Mesothelial cell of epicardium (in vitro differentiated cells): ENCODE measurements at regions not wholly inside any gene's neighbourhood (a gene's known extent, or its start where the extent isn't known, plus 50 kb on each side); places are given as distances from the start of the nearest gene placed in this dataset.

ENCODE experiments used
- DNase-seq, 2 experiments: peaks; one replicate each; pipeline ENCODE4 v3.0.0; 2021; ENCODE audit warnings: low spot score in 2 of 2; ENCODE audit not compliant: unreplicated experiment in 2 of 2
- H3K27ac Mint-ChIP-seq: 2 replicates; pipeline ENCODE4 v1.8.0; 2021; ENCODE audit warnings: mixed read lengths
- H3K27me3 Mint-ChIP-seq: 2 replicates; pipeline ENCODE4 v1.8.0; 2021; ENCODE audit warnings: low read depth, mixed read lengths
- H3K36me3 Mint-ChIP-seq: 2 replicates; pipeline ENCODE4 v1.8.0; 2021; ENCODE audit warnings: mixed read lengths
- H3K4me1 Mint-ChIP-seq: 2 replicates; pipeline ENCODE4 v1.8.0; 2021; ENCODE audit warnings: mixed read lengths
- H3K4me3 Mint-ChIP-seq: 2 replicates; pipeline ENCODE4 v1.8.0; 2021; ENCODE audit warnings: mild to moderate bottlenecking, moderate library complexity, mixed read lengths
- H3K9me3 Mint-ChIP-seq: 2 replicates; pipeline ENCODE4 v1.8.0; 2021; ENCODE audit warnings: mixed read lengths
- CTCF ChIP-seq: fragments of 200-600 bp; sonication (generic); IDR thresholded peaks from one replicate; pipeline ENCODE4 v1.5.0; 2021; ENCODE audit warnings: antibody characterized with exemption; ENCODE audit not compliant: unreplicated experiment

- no peaks in the 10 kb centered on the region for H3K27me3 Mint-ChIP-seq
- H3K9me3 Mint-ChIP-seq = peaks cover 3% of the 10 kb centered on the region
- H3K4me3 Mint-ChIP-seq = no peak overlapping the region
- H3K36me3 Mint-ChIP-seq = no peaks in the 10 kb centered on the region
- DNase-seq = no peak
- no peak overlapping the region for H3K27ac Mint-ChIP-seq
- peaks cover 17% of the 10 kb centered on the region for H3K4me1 Mint-ChIP-seq
- TF ChIP-seq CTCF = no peak
Measured at GRCh38 chr5:67474597-67475238, 278.1 kb upstream of the CD180 start.

- no peak for DNase-seq
- Mint-ChIP-seq H3K4me1 (no peaks in the 10 kb centered on the region), H3K4me3 (no peak overlapping the region), H3K27me3 (no peaks in the 10 kb centered on the region), H3K9me3 (peaks cover 7% of the 10 kb centered on the region), H3K27ac (no peak overlapping the region), H3K36me3 (no peaks in the 10 kb centered on the region)
- TF ChIP-seq CTCF = no peak
Measured at GRCh38 chr5:67467110-67467509, 270.5 kb upstream of the CD180 start.

- Mint-ChIP-seq H3K4me1 (no peaks in the 10 kb centered on the region), H3K36me3 (no peaks in the 10 kb centered on the region), H3K27me3 (no peaks in the 10 kb centered on the region), H3K9me3 (peaks cover 4% of the 10 kb centered on the region), H3K4me3 (no peak overlapping the region), H3K27ac (no peak overlapping the region)
- TF ChIP-seq CTCF = no peak
- DNase-seq = no peak
Measured at GRCh38 chr5:67465537-67466207, 269.1 kb upstream of the CD180 start.

DNA sequence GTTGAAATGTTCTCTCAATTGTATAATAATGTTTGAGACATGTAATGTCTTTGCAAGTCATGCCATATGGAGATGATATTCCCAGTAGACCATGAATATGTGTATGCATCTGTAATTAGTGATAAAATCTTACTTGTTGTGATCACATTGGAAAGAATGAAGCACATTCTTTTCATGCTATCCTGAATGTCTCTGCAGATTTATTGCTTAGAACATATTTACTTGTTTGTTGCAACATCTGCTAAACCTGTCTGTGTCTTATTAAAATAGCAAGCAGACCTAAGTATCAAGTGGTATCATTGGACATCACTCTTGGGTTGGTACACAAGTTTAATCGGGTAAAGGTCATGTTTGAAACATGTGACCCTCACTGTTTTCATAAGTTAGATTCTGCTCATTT, 265.5 kb upstream of the CD180 start:
- H3K4me1 Mint-ChIP-seq = no peaks in the 10 kb centered on the region
- TF ChIP-seq CTCF = no peak
- no peaks in the 10 kb centered on the region for H3K27me3 Mint-ChIP-seq
- no peak overlapping the region for H3K4me3 Mint-ChIP-seq
- DNase-seq = no peak
- peaks cover 4% of the 10 kb centered on the region for H3K9me3 Mint-ChIP-seq
- H3K36me3 Mint-ChIP-seq = no peaks in the 10 kb centered on the region
- H3K27ac Mint-ChIP-seq = no peak overlapping the region

DNA sequence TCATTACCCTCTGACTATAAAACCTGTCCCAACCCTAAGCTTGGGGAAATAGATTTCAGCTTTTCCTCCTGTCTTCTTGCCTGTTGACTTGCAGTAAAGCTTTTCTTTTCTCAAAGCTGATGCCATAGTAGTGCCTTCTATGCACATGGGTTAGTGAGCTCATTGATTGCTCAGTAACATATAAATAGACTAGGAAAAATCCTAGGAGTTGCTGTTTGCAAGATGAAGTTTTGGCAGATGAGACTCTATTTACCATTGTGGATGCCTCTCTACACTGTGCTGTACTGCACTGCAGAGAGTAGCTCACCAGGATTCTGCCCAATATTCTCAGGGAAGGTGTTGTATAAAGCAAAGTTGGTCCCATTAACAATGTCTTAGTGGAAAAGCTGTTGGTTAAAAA, 262.7 kb upstream of the CD180 start:
- no peak for TF ChIP-seq CTCF
- no peaks in the 10 kb centered on the region for H3K27me3 Mint-ChIP-seq
- H3K4me3 Mint-ChIP-seq = no peak overlapping the region
- no peak for DNase-seq
- H3K9me3 Mint-ChIP-seq = peaks cover 7% of the 10 kb centered on the region
- no peaks in the 10 kb centered on the region for H3K36me3 Mint-ChIP-seq
- no peak overlapping the region for H3K27ac Mint-ChIP-seq
- peaks cover 3% of the 10 kb centered on the region for H3K4me1 Mint-ChIP-seq
